GM19452 (cell line): ENCODE measurements at regions not wholly inside any gene's neighbourhood (a gene's known extent, or its start where the extent isn't known, plus 50 kb on each side); places are given as distances from the start of the nearest gene placed in this dataset.

Experiments
- ATAC-seq: cut with Tn5 transposase; IDR thresholded peaks from one replicate; pipeline ENCODE4 v1.9.1; 2021; ENCODE audit not compliant: unreplicated experiment

- ATAC-seq: no peak
These were observed 80.3 kb upstream of the HHIP start for GRCh38 chr4:144565527-144566195.

GRCh38 chr4:144572660-144573059, 73.3 kb upstream of the HHIP start:
- ATAC-seq: no peak

- ATAC-seq: peak; percentile 67
These were observed 72.0 kb upstream of the HHIP start for GRCh38 chr4:144574000-144574399.

- ATAC-seq: no peak
These were observed 71.4 kb upstream of the HHIP start for GRCh38 chr4:144574509-144574908.

GRCh38 chr4:144575181-144575580, 70.8 kb upstream of the HHIP start:
- no peak for ATAC-seq

- ATAC-seq: no peak
These were observed 67.3 kb upstream of the HHIP start for GRCh38 chr4:144578681-144579080.

GRCh38 chr4:144579411-144580030, 66.4 kb upstream of the HHIP start:
- no peak for ATAC-seq

- ATAC-seq: no peak
These were observed 65.5 kb upstream of the HHIP start for GRCh38 chr4:144580430-144580829.

- ATAC-seq: no peak
These were observed 63.7 kb upstream of the HHIP start for GRCh38 chr4:144582105-144582850.

GRCh38 chr4:144582975-144583374, 63.0 kb upstream of the HHIP start:
- ATAC-seq: no peak

GRCh38 chr4:144583658-144584057, 62.3 kb upstream of the HHIP start:
- no peak for ATAC-seq

- ATAC-seq: no peak
These were observed 61.5 kb upstream of the HHIP start for GRCh38 chr4:144584428-144584827.

- no peak for ATAC-seq
These were observed 56.4 kb upstream of the HHIP start for GRCh38 chr4:144589512-144589911.

GRCh38 chr4:144590020-144590419, 55.9 kb upstream of the HHIP start:
- ATAC-seq: no peak

GRCh38 chr4:144591401-144591800, 54.6 kb upstream of the HHIP start:
- no peak for ATAC-seq

GRCh38 chr4:144592264-144592663, 53.7 kb upstream of the HHIP start:
- ATAC-seq: no peak

GRCh38 chr4:144594471-144594986, 51.4 kb upstream of the HHIP start:
- ATAC-seq: no peak

GRCh38 chr4:144595681-144596080, 50.3 kb upstream of the HHIP start:
- ATAC-seq: no peak
